ENCODE measurements at regions not wholly inside any gene's neighbourhood (a gene's known extent, or its start where the extent isn't known, plus 50 kb on each side); places are given as distances from the start of the nearest gene placed in this dataset.

DNA sequence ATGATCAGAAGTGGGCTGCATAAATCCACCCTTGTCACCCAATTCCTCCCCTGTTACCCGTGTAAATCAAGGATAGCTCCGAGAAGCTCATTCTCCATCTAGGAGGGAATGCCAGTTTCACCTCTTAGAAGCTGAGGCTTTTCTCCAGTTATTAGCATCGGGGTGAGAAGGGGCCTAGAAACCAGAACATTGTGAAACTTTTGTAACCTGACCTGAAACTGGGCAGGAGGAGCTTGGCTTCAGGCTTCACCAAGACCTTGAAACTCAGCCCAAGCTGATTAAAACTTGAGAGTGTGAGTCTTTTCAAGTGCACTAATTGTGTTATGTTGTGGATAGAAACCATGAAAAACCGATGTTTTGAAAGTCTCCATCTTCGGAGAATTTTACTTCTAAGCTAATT lies 103.1 kb downstream of the BMP2 start:
- ATAC-seq (ENCODE audit: insufficient read depth, low FRiP score): no peak
- Histone ChIP-seq H3K9ac (ENCODE audit: insufficient read depth in 1 of 2, low read length in 2 of 2) (no peak overlapping the region), H3K27me3 (ENCODE audit: control insufficient read depth in 3 of 3, insufficient read depth in 3 of 3, low read length in 2 of 3) (no peaks in the 10 kb centered on the region), H3K9me3 (ENCODE audit: control insufficient read depth in 4 of 4, insufficient read depth in 3 of 4, low read length in 3 of 4) (peaks cover 0 to 2% (median 0%) of the 10 kb centered on the region in 4 donors), H3K4me3 (no peak overlapping the region), H3K36me3 (ENCODE audit: control insufficient read depth in 4 of 4, insufficient read depth in 4 of 4, low read length in 4 of 4) (no peaks in the 10 kb centered on the region), H3K4me1 (ENCODE audit: control insufficient read depth in 5 of 5, insufficient read depth in 5 of 5, low read length in 5 of 5) (no peaks in the 10 kb centered on the region), H3K27ac (ENCODE audit: low read depth in 1 of 2, low read length in 1 of 2) (no peak overlapping the region)
- TF ChIP-seq CTCF (IDR thresholded peaks at IDR 0.05; ENCODE audit: control extremely low read depth, extremely low read depth): no peak
- DNase-seq: peak in 1 of 3 donors; percentile 25
- WGBS, 2 donors: 55 to 74% methylated on average over 5 of the region's 5 CpGs

DNA sequence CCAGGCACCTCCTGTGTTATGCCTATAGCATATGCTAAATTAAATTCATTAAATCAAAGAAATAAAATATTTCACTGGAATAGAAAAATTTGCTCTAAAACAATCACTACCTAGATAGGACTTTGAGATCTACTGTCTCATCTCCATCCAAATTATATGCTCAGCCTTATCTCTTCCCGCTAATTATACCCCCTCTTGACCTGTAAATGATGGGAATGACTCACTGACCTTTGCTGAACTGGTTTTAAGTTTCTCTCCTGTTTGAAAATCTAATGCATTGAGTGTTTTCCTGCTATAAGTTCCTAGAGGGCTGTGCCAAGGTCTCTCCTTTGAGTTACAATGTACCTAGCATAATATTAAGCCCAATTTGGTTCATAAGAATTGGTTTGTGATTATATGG lies 110.1 kb downstream of the BMP2 start:
- Histone ChIP-seq H3K9me3 (ENCODE audit: control insufficient read depth in 4 of 4, insufficient read depth in 3 of 4, low read length in 3 of 4) (no peaks in the 10 kb centered on the region), H3K9ac (ENCODE audit: insufficient read depth in 1 of 2, low read length in 2 of 2) (no peak overlapping the region), H3K36me3 (ENCODE audit: control insufficient read depth in 4 of 4, insufficient read depth in 4 of 4, low read length in 4 of 4) (no peaks in the 10 kb centered on the region), H3K4me1 (ENCODE audit: control insufficient read depth in 5 of 5, insufficient read depth in 5 of 5, low read length in 5 of 5) (no peaks in the 10 kb centered on the region), H3K27me3 (ENCODE audit: control insufficient read depth in 3 of 3, insufficient read depth in 3 of 3, low read length in 2 of 3) (no peaks in the 10 kb centered on the region), H3K4me3 (no peak overlapping the region), H3K27ac (ENCODE audit: low read depth in 1 of 2, low read length in 1 of 2) (no peak overlapping the region)
- ATAC-seq (ENCODE audit: insufficient read depth, low FRiP score): no peak
- no peak for DNase-seq
- 75 to 91% methylated on average over 1 of the region's 1 CpG for WGBS, 2 donors
- no peak for TF ChIP-seq CTCF (IDR thresholded peaks at IDR 0.05; ENCODE audit: control extremely low read depth, extremely low read depth)

- WGBS, 2 donors: 90 to 93% methylated on average over 4 of the region's 4 CpGs
- no peak for ATAC-seq (ENCODE audit: insufficient read depth, low FRiP score)
- Histone ChIP-seq H3K4me3 (no peak overlapping the region), H3K9ac (ENCODE audit: insufficient read depth in 1 of 2, low read length in 2 of 2) (no peak overlapping the region), H3K9me3 (ENCODE audit: control insufficient read depth in 4 of 4, insufficient read depth in 3 of 4, low read length in 3 of 4) (peaks cover 0 to 2% (median 0%) of the 10 kb centered on the region in 4 donors), H3K36me3 (ENCODE audit: control insufficient read depth in 4 of 4, insufficient read depth in 4 of 4, low read length in 4 of 4) (no peaks in the 10 kb centered on the region), H3K27me3 (ENCODE audit: control insufficient read depth in 3 of 3, insufficient read depth in 3 of 3, low read length in 2 of 3) (no peaks in the 10 kb centered on the region), H3K4me1 (ENCODE audit: control insufficient read depth in 5 of 5, insufficient read depth in 5 of 5, low read length in 5 of 5) (no peaks in the 10 kb centered on the region), H3K27ac (ENCODE audit: low read depth in 1 of 2, low read length in 1 of 2) (no peak overlapping the region)
- no peak for DNase-seq
- no peak for TF ChIP-seq CTCF (IDR thresholded peaks at IDR 0.05; ENCODE audit: control extremely low read depth, extremely low read depth)
Measured at GRCh38 chr20:6882561-6883291, 115.2 kb downstream of the BMP2 start.

DNA sequence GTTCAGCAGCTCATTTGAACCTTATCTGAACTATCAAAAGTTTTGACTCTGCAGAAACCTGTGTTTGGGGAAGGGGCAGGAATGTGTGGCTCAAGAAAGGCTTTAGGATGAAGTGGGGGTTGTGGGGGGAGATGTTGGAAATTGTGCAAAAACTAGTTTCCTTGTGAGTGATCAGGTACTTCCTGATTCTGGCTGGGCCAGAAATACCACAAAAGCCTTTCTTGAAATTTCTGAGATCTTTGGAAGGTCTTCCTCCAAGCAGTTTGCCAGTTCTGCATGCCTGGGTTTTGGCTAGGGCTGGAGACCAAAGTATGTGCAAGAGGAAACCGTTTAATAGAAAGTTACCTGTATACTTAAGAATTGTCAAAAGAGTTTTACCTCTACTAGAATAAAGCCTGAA lies 116.6 kb downstream of the BMP2 start:
- 37 to 52% methylated on average over 1 of the region's 1 CpG for whole genome bisulfite sequencing, 2 donors
- TF ChIP-seq CTCF (IDR thresholded peaks at IDR 0.05; ENCODE audit: control extremely low read depth, extremely low read depth): no peak
- Histone ChIP-seq H3K36me3 (ENCODE audit: control insufficient read depth in 4 of 4, insufficient read depth in 4 of 4, low read length in 4 of 4) (no peaks in the 10 kb centered on the region), H3K9ac (ENCODE audit: insufficient read depth in 1 of 2, low read length in 2 of 2) (no peak overlapping the region), H3K27me3 (ENCODE audit: control insufficient read depth in 3 of 3, insufficient read depth in 3 of 3, low read length in 2 of 3) (no peaks in the 10 kb centered on the region), H3K4me1 (ENCODE audit: control insufficient read depth in 5 of 5, insufficient read depth in 5 of 5, low read length in 5 of 5) (no peaks in the 10 kb centered on the region), H3K27ac (ENCODE audit: low read depth in 1 of 2, low read length in 1 of 2) (no peak overlapping the region), H3K4me3 (no peak overlapping the region), H3K9me3 (ENCODE audit: control insufficient read depth in 4 of 4, insufficient read depth in 3 of 4, low read length in 3 of 4) (peaks cover 0 to 2% (median 0%) of the 10 kb centered on the region in 4 donors)
- DNase-seq (no peak), ATAC-seq (ENCODE audit: insufficient read depth, low FRiP score) (no peak)

Measured in lung (tissue), 11 donors.